CD4-positive, alpha-beta T cell treated with Interleukin-21 for 1 hour (primary cell): ENCODE measurements at regions not wholly inside any gene's neighbourhood (a gene's known extent, or its start where the extent isn't known, plus 50 kb on each side); places are given as distances from the start of the nearest gene placed in this dataset.
A peak's percentile ranks its signal among the peaks of the same experiment; 100 is the strongest.
"Not testable (repeated sequence)": the region's sequence is repeated elsewhere in the genome, so short reads cannot be mapped to it uniquely, and the experiment has no call there.

Experiments
- DNase-seq: peaks from one replicate; pipeline ENCODE4 v3.0.0-alpha.2; 2020

DNA sequence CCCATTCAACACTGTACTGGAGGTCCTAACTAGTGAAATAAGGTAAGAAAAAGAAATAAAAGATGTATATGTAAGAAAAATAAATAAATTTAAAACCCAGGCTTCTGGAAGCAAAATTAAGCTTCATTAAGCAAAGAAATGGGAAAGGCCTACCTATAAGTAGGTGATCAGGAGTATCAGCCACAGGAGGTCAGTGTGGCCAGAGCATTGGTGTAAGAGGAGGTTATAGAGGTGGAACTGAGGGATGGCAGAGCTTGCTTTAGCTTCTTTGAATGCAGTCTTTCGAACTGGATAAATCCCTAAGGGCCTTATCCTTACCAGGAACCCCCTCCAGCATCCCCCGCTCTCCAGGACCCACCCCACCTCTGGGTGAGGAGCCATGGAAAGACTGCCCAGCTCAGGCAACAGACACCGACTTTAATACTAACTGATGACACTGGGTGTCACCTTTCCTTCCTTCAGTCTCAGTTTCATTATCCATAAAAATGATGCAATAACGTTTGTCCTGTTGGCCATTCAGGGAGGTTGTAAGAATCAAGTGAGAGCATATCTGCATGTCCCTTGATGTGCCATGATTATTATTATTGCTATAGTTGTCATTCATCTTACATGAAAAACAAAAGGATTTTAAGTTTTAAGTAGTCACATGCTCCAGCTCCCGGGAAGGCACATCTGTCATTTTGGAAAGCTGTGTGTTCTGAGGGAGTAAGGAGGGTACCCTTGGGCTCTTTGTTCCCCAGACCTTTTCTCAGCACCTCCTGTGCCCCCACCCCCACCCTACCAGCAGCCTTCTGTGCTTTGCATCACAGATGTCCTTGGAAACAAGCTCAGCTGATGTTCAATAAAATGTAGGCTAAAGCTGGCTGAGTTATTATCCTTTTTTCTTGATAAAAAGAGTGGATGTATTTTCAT lies 50.8 kb upstream of the CTNNA1 start:
- DNase-seq = no peak

DNA sequence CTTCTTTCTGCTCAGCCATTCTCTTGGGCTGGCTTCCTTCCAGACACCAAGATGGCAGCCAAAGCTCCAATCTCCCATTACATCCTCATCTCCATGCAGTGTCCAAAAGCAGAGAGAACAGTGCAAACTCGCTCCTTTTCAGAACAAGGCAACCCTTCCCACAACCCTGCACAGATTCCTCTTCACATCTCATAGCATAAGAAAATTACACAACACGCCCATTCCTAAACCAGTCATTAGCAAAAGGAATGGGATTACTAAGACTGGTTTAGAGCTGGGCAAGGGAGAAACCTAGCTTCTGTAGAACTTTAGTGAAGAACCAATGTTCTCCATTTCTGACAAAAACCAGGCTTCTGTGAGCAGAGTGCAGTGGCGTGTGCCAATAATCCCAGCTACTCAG lies 51.5 kb upstream of the CTNNA1 start:
- DNase-seq = no peak

DNA sequence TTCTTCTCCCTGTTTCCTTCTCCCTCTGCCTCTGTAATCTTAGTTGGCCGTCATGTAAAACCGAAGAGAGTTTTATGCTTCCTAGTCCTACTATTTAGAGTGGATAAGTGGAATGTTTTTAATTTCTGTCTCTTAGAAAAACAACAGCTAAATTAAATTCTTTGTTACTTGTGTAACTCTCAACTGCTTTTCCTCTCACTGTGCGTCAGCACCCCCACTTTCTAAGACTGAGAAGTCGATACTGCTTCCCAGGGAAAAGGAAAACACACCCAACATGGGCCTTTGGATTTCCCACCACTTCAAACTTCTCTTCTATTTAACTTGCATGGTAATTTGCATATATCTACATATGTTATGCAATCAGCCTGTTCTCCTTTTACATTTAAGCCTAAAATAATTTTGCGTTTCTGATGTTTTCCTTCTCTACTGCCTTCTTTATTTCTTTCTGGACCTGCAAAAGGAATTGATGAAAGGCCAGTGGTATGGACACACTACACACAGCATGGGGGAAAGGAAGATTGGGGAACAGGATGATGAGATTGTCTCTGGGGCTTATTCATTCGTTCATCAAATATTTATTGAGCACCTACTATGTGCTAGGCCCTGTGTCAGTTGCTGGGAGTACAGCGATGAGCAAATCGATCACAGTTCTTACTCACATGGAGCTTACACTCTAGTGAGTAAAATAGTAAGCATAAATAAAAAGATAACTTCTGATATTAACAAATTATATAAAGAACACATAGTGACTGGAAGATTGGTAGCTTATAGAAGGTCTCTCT lies 52.5 kb upstream of the CTNNA1 start:
- DNase-seq = no peak

DNA sequence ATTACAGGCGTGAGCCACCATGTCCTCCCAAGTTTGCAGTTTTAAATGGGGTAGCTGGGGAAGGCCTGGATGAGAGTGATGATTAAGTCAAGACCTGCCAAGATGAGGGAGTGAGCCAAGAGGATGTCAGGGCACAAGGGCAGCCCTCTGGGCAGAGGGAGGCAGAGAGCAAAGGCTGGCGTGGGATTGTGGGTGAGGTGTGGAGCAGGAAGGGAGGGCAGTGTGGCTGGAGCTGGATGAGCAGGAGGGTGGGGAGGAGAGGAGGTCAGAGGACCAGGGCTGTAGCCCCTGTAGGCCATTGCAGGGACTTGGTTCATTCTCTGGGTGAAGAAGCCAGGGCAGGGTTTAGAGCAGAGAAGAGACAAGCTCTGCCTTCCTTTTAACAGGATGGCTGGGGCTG lies 53.7 kb upstream of the CTNNA1 start:
- no peak for DNase-seq

DNA sequence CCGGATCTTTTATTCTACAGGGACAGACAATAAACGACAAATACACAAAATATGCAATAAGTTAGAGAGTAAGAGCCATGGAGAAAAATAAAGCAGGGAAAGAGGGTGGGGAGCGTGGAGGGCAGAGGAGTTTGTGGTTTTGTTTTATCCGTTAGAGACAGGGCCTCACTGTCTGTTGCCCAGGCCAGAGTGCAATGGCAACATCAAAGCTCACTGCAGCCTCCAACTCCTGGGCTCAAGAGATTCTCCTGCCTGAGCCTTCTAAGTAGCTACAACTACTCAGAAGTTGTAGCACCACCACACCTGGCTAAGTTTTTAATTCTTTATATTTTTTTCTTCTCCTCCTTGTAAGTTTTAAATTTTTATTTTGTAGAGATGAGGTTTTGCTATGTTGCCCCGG lies 54.5 kb upstream of the CTNNA1 start:
- DNase-seq = no peak

DNA sequence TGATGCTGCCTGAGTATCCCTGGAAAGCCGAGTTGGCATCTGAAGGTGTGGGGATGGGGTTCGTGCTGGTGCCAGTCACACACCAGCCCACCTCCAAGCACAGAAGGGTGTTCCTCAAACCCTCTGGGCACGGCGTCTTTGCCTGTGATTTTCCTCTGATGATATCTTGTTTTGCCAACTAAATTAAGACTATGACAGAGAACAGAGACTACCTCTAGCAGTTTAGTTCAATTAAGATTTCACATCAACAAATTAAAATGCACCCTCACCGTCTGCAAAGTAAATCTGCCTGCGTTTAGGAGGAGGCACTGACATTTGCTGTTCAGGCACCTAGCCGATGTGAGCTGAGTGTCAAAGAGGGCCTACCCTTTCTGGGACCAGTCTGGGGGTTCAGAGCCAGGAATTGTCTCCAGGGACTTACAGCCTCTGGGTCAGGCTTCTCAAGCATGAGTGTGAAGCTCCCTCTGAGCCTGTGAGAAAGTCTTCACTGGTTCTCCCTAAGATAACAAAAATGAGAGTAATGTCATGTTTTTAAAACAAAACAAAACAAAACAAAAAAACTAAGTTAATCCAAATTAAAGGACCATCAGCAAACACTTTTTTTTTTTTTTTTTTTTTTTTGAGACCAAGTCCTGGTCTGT lies 55.4 kb upstream of the CTNNA1 start:
- no peak for DNase-seq

DNA sequence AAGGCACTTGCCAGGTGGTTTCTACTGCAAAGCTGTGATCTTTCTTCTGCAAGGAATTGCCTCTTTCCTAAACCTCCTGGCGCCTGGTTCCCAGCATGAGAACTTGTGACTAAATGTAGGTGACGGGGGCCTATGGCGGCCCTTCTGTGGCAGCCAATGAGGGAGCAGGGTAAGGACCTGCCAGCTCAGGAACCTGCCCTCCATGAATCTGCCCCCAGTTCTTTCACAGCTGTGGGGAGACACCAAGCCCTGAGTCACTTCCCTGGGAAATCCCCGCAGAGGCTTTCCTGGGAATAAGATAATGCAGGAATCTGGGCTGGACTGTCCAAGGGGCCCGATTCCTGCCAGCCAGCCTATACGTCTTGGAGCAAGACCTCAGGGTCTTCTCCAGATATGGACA lies 56.7 kb upstream of the CTNNA1 start:
- DNase-seq = no peak

DNA sequence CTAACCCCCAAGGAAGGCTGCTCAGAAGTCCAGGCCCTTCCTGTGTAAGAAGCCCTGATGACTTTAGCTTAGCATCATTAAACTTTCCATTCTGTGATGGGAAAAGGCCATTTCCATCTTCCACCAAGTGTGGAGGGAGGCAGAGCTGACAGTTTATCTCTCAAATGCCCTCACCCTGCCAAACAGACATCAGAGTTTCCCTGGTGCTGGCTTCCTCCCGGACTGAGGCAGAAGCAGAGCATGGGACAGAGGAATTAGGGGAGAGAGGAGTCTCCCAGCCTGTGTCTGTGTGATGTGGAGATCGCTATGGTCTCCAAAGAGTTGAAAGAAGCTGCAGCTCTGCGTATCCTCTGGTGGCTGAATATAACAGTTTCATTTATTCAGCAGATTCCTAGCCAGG lies 57.4 kb upstream of the CTNNA1 start:
- DNase-seq = no peak

DNA sequence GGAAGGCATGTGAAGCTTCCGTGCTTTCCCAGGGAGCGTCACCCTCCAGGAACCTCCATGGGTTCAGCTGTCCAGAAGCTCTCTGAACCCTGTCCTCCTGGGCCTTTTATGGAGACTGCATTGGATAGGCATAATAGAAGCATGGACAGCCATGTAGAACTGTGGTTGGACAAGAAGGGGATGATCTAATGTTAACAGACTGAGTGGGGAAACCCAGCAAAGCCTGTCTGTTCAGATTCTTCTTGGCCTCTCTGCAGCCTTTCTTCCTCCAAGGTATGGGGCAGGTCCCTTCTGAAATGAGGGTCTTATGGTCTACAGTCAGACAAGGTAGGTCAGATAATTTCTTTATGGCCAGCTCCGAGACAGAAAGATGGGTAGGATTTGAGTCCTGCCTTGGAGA lies 59.1 kb upstream of the CTNNA1 start:
- DNase-seq = no peak

DNA sequence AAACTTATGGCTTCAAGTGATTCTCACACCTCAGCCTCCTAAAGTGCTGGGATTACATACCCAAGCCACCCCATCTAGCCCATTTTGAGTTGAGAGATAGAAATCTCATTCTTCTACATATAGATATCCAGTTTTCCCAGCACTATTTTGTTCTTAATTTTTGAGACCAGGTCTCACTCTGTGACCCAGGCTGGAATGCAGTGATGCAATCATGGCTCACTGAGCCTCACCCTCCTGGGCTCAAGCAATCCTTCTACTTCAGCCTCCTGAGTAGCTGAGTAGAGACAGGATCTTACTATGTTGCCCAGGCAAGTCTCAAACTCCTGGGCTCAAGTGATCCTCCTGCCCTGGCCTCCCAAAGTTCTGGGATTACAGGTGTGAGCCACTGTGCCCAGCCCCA lies 60.9 kb upstream of the CTNNA1 start:
- no peak for DNase-seq

DNA sequence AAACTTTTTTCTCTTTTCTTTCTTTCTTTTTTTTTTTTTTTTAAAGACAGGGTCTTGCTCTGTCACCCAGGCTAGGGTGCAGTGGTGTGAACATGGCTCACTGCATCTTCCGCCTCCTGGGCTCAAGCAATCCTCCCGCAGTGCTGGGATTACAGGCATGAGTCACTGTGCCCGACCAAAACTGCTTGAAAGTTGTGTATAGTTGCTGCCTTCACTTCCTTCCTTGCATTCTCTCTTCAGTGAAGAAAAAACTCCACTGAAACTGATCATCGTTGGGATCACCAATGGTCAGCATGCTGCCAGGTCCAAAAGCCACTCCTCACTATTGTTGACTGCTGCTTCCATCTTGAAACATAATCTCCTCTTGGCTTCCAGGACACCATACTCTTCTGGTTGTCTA lies 66.6 kb upstream of the CTNNA1 start:
- no peak for DNase-seq

DNA sequence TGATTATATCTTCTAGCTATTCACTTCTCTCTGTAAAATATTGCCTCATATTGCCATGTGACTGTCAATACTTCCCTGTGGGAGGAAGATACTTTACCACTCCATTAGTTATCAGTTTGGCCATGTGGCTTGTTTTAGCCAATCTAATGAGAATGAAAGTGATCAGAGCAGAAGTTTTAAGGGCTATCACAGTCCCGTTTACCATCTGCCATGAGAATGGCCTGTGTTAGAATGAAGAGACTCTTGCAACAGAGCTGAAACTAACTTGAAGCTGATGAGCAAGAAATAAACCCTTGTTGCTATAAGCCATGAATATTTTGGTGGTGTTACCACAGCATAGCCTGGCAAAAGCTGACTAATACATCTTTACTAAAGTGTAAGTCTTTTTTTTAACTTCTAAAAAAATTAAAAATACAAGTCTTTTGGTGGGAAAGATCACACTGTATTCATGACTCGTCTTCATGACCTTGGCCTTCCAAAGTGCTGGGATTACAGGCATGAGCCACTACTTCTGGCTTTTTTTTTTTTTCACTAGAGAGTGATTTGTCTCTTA lies 68.0 kb upstream of the CTNNA1 start:
- DNase-seq = no peak

DNA sequence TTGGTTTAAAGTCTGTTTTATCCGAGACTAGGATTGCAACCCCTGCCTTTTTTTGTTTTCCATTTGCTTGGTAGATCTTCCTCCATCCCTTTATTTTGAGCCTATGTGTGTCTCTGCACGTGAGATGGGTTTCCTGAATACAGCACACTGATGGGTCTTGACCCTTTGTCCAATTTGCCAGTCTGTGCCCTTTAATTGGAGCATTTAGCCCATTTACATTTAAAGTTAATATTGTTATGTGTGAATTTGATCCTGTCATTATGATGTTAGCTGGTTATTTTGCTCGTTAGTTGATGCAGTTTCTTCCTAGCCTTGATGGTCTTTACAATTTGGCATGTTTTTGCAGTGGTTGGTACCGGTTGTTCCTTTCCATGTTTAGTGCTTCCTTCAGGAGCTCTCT lies 70.8 kb upstream of the CTNNA1 start:
- not testable (repeated sequence) for DNase-seq

DNA sequence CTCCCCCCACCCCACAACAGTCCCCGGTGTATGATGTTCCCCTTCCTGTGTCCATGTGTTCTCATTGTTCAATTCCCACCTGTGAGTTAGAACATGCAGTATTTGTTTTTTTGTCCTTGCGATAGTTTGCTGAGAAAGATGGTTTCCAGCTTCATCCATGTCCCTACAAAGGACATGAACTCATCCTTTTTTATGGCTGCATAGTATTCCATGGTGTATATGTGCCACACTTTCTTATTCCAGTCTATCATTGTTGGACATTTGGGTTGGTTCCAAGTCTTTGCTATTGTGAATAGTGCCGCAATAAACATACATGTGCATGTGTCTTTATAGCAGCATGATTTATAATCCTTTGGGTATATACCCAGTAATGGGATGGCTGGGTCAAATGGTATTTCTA lies 74.4 kb upstream of the CTNNA1 start:
- DNase-seq = not testable (repeated sequence)

DNA sequence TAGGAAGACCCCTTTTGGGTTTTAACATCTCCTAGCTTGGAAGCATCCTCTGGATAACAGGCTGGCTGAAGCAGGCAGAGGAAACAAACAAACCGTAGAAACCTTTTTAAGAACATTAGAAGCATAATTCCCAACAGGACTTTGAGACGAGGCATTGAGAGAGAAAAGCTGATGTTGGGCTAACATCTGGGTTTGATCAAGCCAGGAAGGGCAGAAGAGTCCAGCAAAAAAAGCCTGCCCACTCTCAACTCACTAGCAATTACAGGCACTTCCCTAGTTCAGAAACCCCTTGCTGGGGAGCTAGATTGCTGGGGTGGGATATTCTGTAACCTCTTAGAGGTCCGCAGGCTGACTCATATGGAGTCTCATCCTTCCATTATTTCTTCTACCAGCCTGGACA lies 75.4 kb upstream of the CTNNA1 start:
- no peak for DNase-seq

DNA sequence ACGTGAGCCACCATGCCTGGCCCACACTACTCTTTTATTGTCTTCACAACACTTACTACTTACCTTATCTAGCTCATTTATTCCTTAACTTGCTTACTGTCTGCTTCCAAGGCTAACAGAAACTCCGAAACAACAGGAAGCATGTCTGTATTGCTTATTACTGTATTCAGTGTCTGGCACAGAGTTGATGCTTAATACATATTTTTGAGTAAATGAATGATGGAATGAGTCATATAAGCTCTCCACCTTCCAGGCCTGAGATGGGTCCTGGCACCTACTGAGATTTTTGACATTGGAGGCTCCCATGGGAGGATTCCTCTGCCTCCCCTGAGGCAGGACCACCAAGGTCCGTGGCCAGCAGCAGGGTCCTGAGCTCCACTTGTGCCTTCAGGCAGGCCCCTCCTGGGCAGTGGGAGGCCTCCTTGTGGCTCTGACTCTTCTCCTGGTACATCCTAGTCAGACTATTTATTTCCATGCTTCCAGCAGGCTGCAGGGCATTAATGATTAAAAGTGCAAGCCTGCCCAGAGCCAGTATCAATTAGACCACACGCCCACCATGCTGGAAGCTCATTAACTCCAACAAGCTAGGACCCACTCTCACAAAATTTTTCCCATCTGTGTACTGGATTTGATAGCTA lies 76.5 kb upstream of the CTNNA1 start:
- DNase-seq = no peak

DNA sequence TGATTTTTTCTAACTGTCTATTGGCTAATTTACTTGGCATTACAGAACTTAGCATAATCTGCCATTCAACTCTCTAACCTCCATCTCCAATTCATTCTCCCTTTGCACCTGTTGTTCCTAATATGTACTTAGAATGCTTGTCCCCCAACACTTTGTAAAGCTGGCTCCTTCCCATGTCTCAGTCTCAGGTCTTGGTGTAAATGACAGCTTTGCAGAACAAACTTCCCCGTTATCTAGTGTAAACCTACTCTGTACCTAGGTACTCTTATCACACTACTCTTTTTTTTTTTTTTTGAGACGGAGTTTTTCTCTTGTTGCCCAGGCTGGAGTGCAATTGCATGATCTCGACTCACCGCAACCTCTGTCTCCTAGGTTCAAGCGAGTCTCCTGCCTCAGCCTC lies 77.2 kb upstream of the CTNNA1 start:
- no peak for DNase-seq

DNA sequence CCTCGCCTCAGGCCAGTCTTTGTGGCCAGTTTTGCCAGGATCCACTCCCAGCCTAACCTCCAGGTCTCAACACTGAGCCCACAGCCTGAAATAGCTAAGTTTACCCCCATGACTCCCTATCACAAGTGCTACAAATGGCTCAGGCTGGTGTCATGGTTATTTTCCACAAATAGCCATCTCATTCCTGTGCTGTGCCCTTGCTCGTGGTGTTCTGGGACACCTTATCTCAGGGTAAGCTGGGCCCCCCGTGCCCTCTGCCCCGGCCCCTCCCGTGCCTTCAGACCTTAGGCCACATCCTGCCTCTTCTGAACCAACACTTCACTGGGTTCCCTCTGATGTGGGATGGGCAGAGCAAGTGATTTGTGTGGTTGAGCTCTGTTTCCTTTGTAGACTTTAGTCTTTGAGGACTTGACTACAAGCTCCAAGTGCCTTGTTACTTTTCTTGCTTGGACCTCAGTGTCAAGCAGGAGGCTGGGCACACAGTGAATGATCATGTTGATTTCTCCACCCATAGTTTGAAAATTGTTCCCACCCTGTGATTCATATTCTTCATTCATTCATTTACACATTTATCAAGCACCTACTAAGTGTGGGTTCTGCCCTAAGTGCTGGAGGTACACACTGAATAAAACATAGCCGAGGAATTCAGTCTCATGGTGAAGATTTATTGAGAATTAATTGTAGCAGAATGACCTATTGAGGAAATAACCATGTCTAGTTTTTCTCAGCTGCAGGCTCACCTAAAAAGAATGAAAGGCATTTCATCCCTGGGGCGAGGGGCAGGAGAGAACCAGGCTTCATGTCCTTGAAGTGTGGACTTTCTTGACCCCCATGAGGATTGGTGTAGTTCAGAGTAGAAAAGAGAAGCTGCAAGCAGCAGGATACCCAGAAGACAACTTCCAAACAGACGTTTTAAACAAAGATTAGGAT lies 84.5 kb upstream of the CTNNA1 start:
- DNase-seq = peak; percentile 57

DNA sequence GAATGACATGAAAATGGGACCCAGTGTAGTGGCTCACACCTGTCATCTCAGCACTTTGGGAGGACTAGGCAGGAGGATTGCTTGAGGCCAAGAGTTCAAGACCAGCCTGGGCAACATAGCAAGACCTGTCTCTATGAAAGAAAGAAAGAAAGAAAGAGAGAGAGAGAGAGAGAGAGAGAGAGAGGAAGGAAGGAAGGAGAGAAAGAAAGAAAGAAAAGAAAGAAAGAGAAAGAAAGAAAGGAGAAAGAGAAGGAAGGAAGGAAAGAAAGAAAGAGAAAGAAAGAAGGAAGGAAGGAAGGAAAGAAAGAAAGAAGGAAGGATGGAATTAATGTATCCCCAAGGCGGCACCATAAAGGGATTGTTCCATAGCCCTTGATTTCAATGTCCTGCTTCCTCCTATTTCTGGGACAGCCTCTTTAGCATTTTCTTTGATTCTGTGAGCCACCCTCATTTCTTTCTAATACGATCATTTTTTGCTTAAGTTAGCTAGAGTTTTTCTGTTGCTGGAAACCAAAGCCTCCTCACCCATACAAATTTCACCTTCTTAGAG lies 85.4 kb upstream of the CTNNA1 start:
- DNase-seq = not testable (repeated sequence)

DNA sequence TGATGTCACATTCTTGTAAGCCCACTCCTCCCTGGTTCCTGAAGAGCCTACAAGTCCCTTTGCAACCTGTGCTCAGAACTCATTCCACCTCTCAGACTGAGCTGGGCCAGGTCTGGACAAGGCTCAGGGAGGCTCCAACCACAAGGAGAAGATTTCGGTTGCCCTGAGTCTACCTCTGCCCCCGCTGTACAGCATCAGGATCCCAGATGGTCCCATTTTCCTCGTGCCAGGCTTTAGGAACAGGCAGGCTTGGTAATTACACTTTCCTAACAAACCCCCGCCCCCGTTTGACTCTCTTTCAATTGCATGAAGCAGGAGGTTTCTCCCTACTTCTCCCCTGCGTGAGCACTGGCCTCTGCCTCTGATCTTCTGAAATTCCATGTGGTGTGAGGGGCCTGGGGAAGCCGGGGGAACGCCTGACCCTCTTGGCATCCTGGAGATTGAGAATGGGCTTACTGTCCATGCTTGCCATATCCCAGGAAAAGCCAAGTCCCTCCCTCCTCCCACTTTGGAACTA lies 86.9 kb upstream of the CTNNA1 start:
- DNase-seq = no peak

DNA sequence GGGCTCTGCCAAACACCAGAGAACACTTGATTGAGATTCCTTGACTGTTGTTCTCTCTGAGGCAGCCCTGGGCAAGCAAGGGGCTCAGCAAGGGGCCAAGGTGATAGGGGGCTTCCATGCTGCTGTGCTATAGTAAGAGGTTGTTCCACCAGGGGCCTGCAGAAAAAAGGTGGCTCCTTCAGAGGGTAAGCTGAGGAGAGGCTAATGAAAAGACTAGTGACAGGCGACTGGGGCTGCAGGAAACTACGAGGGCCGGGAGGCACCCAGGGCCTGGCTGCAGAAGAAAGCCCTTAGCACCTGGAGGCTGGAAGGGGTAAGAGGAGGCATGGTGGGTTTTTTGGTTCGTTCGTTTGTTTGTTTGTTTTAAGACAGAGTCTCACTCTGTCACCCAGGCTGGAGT lies 88.0 kb upstream of the CTNNA1 start:
- no peak for DNase-seq
